NCI-H1930 (cell line): ENCODE measurements at regions not wholly inside any gene's neighbourhood (a gene's known extent, or its start where the extent isn't known, plus 50 kb on each side); places are given as distances from the start of the nearest gene placed in this dataset.
"Not testable (repeated sequence)": the region's sequence is repeated elsewhere in the genome, so short reads cannot be mapped to it uniquely, and the experiment has no call there.

Source experiments
- DNase-seq, 2 experiments: peaks; one replicate each; lab custom pipeline; 2025; lab: John Stamatoyannopoulos, UW

- not testable (repeated sequence) for DNase-seq
Observed at GRCh38 chr10:38362514-38362913, 268.4 kb downstream of the ZNF37A start.

- DNase-seq: not testable (repeated sequence)
Observed at GRCh38 chr10:38364073-38364472, 269.9 kb downstream of the ZNF37A start.

GRCh38 chr10:38365917-38366316 lies 271.8 kb downstream of the ZNF37A start:
- not testable (repeated sequence) for DNase-seq

GRCh38 chr10:38383800-38384199 lies 289.7 kb downstream of the ZNF37A start:
- not testable (repeated sequence) for DNase-seq

GRCh38 chr10:38386869-38387268 lies 292.7 kb downstream of the ZNF37A start:
- not testable (repeated sequence) for DNase-seq

GRCh38 chr10:38390725-38391124 lies 296.6 kb downstream of the ZNF37A start:
- DNase-seq: not testable (repeated sequence)

GRCh38 chr10:38395465-38395864 lies 301.3 kb downstream of the ZNF37A start:
- not testable (repeated sequence) for DNase-seq

GRCh38 chr10:38396178-38396954 lies 302.2 kb downstream of the ZNF37A start:
- DNase-seq: not testable (repeated sequence)

GRCh38 chr10:38401565-38401964 lies 307.4 kb downstream of the ZNF37A start:
- DNase-seq: not testable (repeated sequence)

- DNase-seq: peak; percentile 49 to 70
Observed at GRCh38 chr10:38402442-38403346, 308.6 kb downstream of the ZNF37A start.

GRCh38 chr10:38403347-38404117 lies 309.4 kb downstream of the ZNF37A start:
- DNase-seq: not testable (repeated sequence)

- DNase-seq: not testable (repeated sequence)
Observed at GRCh38 chr10:38423634-38424033, 329.5 kb downstream of the ZNF37A start.

GRCh38 chr10:38430242-38430641 lies 336.1 kb downstream of the ZNF37A start:
- DNase-seq: not testable (repeated sequence)

GRCh38 chr10:38437359-38437758 lies 343.2 kb downstream of the ZNF37A start:
- DNase-seq: not testable (repeated sequence)

GRCh38 chr10:38448614-38449355 lies 354.6 kb downstream of the ZNF37A start:
- DNase-seq: not testable (repeated sequence)

GRCh38 chr10:38449618-38450017 lies 355.5 kb downstream of the ZNF37A start:
- not testable (repeated sequence) for DNase-seq

GRCh38 chr10:38450372-38451057 lies 356.4 kb downstream of the ZNF37A start:
- not testable (repeated sequence) for DNase-seq

- not testable (repeated sequence) for DNase-seq
Observed at GRCh38 chr10:38451306-38451967, 357.3 kb downstream of the ZNF37A start.
